GM12872 (cell line): ENCODE measurements at regions not wholly inside any gene's neighbourhood (a gene's known extent, or its start where the extent isn't known, plus 50 kb on each side); places are given as distances from the start of the nearest gene placed in this dataset.

Experiments used
- TF ChIP-seq, protein P1 (sequence below): IDR thresholded peaks from 3 replicates; pipeline ENCODE4 v1.5.1; 2011; ENCODE audit warnings: low read depth, mild to moderate bottlenecking, low read length, moderate library complexity; ENCODE audit not compliant: insufficient read depth

GRCh38 chr2:103007086-103007485 is 245.3 kb downstream of the TMEM182 start:
- TF ChIP-seq, protein P1, sequence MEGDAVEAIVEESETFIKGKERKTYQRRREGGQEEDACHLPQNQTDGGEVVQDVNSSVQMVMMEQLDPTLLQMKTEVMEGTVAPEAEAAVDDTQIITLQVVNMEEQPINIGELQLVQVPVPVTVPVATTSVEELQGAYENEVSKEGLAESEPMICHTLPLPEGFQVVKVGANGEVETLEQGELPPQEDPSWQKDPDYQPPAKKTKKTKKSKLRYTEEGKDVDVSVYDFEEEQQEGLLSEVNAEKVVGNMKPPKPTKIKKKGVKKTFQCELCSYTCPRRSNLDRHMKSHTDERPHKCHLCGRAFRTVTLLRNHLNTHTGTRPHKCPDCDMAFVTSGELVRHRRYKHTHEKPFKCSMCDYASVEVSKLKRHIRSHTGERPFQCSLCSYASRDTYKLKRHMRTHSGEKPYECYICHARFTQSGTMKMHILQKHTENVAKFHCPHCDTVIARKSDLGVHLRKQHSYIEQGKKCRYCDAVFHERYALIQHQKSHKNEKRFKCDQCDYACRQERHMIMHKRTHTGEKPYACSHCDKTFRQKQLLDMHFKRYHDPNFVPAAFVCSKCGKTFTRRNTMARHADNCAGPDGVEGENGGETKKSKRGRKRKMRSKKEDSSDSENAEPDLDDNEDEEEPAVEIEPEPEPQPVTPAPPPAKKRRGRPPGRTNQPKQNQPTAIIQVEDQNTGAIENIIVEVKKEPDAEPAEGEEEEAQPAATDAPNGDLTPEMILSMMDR: no peak

- TF ChIP-seq, protein P1: no peak
Observed at GRCh38 chr2:103008586-103008985, 246.8 kb downstream of the TMEM182 start.

DNA sequence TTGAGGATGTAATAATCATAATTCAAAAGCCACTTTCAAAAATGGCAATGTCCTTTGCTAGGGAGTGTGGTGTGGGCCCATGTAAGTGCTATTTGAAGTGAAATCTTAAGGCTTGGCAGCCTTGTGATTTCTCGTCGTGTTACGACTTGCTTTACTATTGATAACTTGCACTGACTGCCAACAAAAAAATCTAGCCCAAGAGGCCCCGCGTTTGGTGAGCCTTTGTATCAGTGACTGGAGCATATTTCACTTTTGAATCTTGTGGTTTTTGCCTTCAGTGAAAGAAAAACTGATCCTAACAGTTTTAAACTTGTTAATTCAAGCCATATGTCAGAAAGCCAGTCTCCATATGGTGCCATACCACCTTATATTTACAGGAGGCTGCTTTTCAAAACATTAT is 248.0 kb downstream of the TMEM182 start:
- TF ChIP-seq, protein P1: no peak

DNA sequence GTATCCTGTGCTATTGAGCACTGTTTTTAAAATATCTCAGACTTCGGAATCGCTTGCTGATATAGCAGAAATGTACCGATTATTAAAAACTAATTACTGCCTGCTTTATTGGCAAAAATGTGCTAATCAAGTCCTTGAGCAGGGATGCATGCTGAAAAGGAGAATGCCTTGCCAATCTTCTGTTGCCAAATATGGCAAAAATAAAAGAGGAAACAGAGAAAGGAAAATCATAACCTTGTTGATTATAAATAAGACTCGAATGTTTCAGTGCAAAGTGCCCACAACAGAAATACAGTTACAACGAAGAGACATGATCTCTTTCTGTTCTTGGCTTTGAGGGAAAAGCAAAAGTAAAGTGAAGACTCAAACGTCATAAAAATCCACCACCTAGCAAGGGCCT is 248.5 kb downstream of the TMEM182 start:
- TF ChIP-seq, protein P1: no peak

DNA sequence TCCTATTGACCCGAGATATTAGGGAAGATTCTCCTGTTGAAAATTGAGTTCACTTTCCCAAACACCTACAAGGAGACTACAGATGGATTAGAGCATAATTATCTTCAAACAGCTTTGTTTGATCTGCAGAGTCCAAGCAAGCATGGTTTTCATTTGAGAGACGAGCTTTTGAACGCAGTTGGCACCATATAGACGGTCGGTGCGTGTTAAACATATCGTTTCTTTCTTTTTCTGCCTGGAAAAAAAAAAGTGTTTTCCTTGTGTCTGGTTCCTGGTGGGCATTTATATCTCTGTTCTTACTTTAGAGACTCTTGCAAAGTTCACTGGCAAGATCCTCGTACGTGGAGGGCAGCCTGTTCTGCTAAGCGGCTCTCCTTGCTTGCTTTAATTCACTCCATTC is 248.9 kb downstream of the TMEM182 start:
- TF ChIP-seq, protein P1: no peak

DNA sequence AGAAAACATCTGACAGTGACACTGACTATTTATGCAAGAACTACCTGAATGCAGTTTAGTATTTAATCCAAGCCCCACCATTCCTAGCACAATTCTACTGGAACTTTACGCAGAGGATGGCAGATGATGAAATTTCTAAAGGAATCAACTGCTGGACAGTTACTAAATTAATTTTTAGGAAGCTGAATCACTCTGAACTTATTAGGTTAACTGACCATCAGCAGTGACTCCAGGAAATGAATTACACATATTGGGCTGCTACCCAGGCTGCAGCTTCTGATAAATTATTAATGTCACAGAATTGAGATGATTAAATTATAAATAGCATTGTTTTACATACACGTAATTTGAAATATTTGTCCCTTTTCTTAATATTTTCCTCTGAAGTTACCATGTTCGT is 250.8 kb downstream of the TMEM182 start:
- TF ChIP-seq, protein P1: no peak

GRCh38 chr2:103025056-103025455 is 263.2 kb downstream of the TMEM182 start:
- TF ChIP-seq, protein P1: no peak

DNA sequence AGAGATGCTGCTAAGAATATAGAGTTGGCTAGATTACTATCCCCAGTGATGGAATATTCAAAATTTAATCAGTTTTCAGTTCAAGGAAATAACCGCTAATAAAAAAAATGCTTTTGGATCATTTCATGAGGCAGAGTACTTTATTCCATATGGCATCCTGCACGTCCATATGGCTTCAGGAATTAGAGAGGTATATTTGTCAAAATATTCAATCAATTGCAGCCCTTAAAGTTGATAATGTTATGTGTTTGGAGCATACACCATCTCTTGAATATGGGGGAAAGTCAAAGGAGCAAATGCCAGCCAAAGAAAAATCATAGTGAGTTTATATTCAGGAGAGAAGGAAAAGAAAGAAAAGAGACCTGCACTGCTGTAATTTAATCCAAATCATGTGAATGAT is 266.4 kb downstream of the TMEM182 start:
- TF ChIP-seq, protein P1: no peak
